IPS-15b (cell line): ENCODE measurements at regions not wholly inside any gene's neighbourhood (a gene's known extent, or its start where the extent isn't known, plus 50 kb on each side); places are given as distances from the start of the nearest gene placed in this dataset.

Experiments used
- H3K27me3 ChIP-seq: one replicate; pipeline ENCODE4 v1.6.1; 2013; ENCODE audit warnings: low read length; ENCODE audit not compliant: control insufficient read depth, insufficient read depth
- H3K36me3 ChIP-seq: one replicate; pipeline ENCODE4 v1.6.1; 2013; ENCODE audit warnings: low read length; ENCODE audit not compliant: control insufficient read depth, insufficient read depth
- H3K4me1 ChIP-seq: one replicate; pipeline ENCODE4 v1.6.1; 2013; ENCODE audit warnings: mild to moderate bottlenecking, low read length; ENCODE audit not compliant: control insufficient read depth, insufficient read depth
- H3K4me3 ChIP-seq: one replicate; pipeline ENCODE4 v1.5.1; 2013; ENCODE audit warnings: low read depth, low read length
- H3K9ac ChIP-seq: one replicate; pipeline ENCODE4 v1.6.1; 2013; ENCODE audit warnings: low read depth, mild to moderate bottlenecking, low read length
- H3K9me3 ChIP-seq: one replicate; pipeline ENCODE4 v1.6.1; 2013; ENCODE audit warnings: mild to moderate bottlenecking, low read length; ENCODE audit not compliant: control insufficient read depth, insufficient read depth

DNA sequence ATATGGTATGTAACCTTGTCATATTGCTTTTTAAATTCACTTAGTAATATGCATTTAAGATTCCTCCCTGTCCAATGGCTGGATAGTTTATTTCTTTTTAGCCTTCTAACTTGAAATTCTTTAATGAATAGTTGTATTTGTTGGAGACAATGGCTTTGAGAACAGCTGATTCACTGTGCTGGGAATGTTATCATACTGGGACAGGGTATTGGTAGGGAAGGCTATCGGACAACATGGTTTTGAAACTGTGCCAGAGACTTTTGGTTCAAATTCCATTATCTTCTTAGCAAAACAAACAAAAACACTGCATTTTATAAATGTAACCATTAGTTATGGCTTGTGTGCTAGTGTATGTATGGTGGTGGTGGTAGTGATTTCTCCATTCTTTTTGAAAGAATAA lies 517.1 kb upstream of the ANKRD30A start:
- H3K36me3 ChIP-seq, result no peaks in the 10 kb centered on the region
- H3K27me3 ChIP-seq, result no peaks in the 10 kb centered on the region
- no peaks in the 10 kb centered on the region for H3K9me3 ChIP-seq
- no peak overlapping the region for H3K9ac ChIP-seq
- peaks cover 2% of the 10 kb centered on the region for H3K4me1 ChIP-seq
- H3K4me3 ChIP-seq, result no peak overlapping the region

DNA sequence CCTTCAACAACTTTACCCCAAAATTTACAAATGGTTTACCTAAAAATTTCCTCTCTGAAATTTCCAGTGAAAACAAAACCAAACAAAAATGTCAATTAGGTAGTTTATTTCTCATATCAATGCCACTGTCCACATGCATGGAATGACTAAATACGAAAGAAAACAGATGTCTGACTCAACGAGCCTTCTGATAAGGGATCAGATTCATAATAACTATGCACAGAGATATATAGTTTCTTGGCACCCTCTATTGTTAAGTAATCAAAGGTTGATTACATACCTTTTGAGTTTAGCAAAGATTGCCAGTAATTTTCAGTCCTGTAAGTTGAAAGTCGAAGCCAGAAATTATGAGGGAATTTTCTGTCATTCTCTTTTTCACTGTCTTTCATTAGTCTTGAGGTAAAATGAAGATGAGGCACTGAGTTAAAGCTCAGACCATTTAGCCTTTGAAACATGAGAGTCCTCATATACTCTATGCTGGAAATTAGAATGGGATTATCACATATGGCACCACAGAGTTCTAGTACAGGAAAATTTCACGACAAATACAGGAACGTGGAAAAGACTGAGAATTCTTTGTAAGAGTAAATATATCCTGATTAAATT lies 519.1 kb upstream of the ANKRD30A start:
- Histone ChIP-seq H3K9ac (no peak overlapping the region), H3K27me3 (no peaks in the 10 kb centered on the region), H3K36me3 (no peaks in the 10 kb centered on the region), H3K4me1 (peaks cover 2% of the 10 kb centered on the region), H3K9me3 (no peaks in the 10 kb centered on the region), H3K4me3 (no peak overlapping the region)

DNA sequence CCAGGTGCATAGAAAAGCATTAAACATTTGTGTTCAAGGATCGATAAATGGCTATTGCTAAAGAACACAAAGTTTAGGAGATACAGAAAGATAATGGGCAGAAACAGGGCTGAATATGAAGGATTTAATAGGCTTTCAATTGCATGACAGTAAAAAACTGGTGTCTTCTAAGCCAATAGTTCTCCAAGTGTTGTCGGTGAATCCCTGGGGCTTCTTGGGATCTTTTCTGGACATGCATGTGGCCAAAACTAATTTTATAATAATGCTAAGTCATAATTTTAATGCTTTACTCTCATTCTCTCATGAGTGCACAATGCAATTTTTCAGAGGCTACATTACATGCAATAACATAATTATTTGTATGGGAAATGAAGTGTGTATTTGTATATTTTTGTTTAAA lies 521.1 kb upstream of the ANKRD30A start:
- Histone ChIP-seq H3K27me3 (no peaks in the 10 kb centered on the region), H3K9ac (no peak overlapping the region), H3K4me1 (no peaks in the 10 kb centered on the region), H3K36me3 (no peaks in the 10 kb centered on the region), H3K9me3 (no peaks in the 10 kb centered on the region), H3K4me3 (no peak overlapping the region)

DNA sequence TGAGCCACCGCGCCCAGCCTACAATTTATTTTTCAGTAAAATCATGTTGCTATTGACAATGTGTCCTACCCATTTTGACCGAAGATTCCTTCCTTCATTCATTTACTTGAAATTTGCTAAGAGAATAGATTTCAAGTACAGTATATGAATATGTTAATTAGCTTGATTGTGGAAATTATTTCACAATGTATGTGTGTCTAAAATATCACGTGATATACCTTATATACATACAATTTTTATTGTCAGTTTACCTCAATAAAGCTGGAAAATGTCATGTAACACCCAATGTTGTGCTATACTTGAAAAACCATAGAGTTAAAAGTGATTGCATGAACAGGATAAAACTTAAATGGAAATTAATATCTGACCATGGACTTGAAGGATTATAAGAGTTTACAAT lies 521.7 kb upstream of the ANKRD30A start:
- H3K4me3 ChIP-seq, result no peak overlapping the region
- H3K36me3 ChIP-seq, result no peaks in the 10 kb centered on the region
- H3K9me3 ChIP-seq, result no peaks in the 10 kb centered on the region
- no peaks in the 10 kb centered on the region for H3K4me1 ChIP-seq
- H3K9ac ChIP-seq, result no peak overlapping the region
- no peaks in the 10 kb centered on the region for H3K27me3 ChIP-seq

GRCh38 chr10:36602374-36602773 lies 523.0 kb upstream of the ANKRD30A start:
- Histone ChIP-seq H3K27me3 (no peaks in the 10 kb centered on the region), H3K4me1 (no peaks in the 10 kb centered on the region), H3K9me3 (no peaks in the 10 kb centered on the region), H3K9ac (no peak overlapping the region), H3K4me3 (no peak overlapping the region), H3K36me3 (no peaks in the 10 kb centered on the region)

GRCh38 chr10:36597756-36598320 lies 527.6 kb upstream of the ANKRD30A start:
- Histone ChIP-seq H3K9me3 (no peaks in the 10 kb centered on the region), H3K27me3 (no peaks in the 10 kb centered on the region), H3K36me3 (no peaks in the 10 kb centered on the region), H3K9ac (no peak overlapping the region), H3K4me1 (no peaks in the 10 kb centered on the region), H3K4me3 (no peak overlapping the region)

- H3K36me3 ChIP-seq, result no peaks in the 10 kb centered on the region
- H3K4me1 ChIP-seq, result no peaks in the 10 kb centered on the region
- H3K9me3 ChIP-seq, result no peaks in the 10 kb centered on the region
- no peaks in the 10 kb centered on the region for H3K27me3 ChIP-seq
- no peak overlapping the region for H3K9ac ChIP-seq
- no peak overlapping the region for H3K4me3 ChIP-seq
Measured at GRCh38 chr10:36592964-36593363, 532.4 kb upstream of the ANKRD30A start.

DNA sequence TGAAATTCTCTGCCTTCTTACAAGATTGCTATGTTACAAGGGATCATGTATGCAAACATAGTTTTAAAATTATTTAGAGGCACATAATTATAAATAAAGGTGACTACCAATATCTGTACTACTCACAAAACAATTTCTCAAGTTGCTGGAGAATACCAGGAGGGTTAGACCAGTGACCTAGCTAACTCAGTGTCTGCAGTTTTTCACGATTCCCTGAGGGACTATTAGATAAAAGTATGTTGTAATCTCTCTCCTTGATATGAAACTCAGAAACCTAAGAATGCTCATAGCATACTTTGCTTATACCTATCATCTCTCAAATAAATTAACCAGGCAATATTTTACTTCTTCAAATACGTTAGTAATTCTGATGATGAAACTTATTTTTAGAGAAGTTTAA lies 534.0 kb upstream of the ANKRD30A start:
- Histone ChIP-seq H3K4me1 (no peaks in the 10 kb centered on the region), H3K4me3 (no peak overlapping the region), H3K36me3 (no peaks in the 10 kb centered on the region), H3K27me3 (no peaks in the 10 kb centered on the region), H3K9ac (no peak overlapping the region), H3K9me3 (no peaks in the 10 kb centered on the region)

DNA sequence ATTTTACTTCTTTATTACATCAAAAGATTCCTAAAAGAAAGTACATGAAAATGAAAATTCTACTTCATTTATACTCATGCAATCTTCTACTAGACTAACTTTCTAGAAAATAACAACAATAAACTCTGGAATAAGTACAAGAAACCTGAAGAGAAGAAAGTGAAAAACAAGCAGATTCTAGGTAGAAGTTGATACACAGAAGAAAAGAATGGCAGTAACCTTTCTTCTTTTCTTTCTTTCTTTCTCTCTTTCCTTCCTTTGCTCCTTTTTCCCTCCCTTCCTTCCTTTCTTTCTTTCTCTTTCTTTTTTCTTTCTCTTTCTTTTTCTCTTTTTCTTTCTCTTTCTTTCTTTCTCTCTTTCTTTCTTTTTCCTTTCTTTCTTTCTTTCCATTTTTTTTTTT lies 541.7 kb upstream of the ANKRD30A start:
- no peak overlapping the region for H3K9ac ChIP-seq

GRCh38 chr10:36581237-36581636 lies 544.2 kb upstream of the ANKRD30A start:
- no peaks in the 10 kb centered on the region for H3K27me3 ChIP-seq
- H3K9ac ChIP-seq, result no peak overlapping the region
- H3K9me3 ChIP-seq, result no peaks in the 10 kb centered on the region
- no peak overlapping the region for H3K4me3 ChIP-seq
- no peaks in the 10 kb centered on the region for H3K36me3 ChIP-seq
- H3K4me1 ChIP-seq, result no peaks in the 10 kb centered on the region

More for the DNA sequence above, 541.7 kb upstream of the ANKRD30A start:
- H3K36me3 ChIP-seq, result no peaks in the 10 kb centered on the region
- H3K4me1 ChIP-seq, result no peaks in the 10 kb centered on the region
- no peak overlapping the region for H3K4me3 ChIP-seq
- no peaks in the 10 kb centered on the region for H3K27me3 ChIP-seq
- no peaks in the 10 kb centered on the region for H3K9me3 ChIP-seq

GRCh38 chr10:36578306-36578705 lies 547.1 kb upstream of the ANKRD30A start:
- no peaks in the 10 kb centered on the region for H3K36me3 ChIP-seq
- no peaks in the 10 kb centered on the region for H3K9me3 ChIP-seq
- no peaks in the 10 kb centered on the region for H3K27me3 ChIP-seq
- no peak overlapping the region for H3K4me3 ChIP-seq
- no peak overlapping the region for H3K9ac ChIP-seq
- no peaks in the 10 kb centered on the region for H3K4me1 ChIP-seq

DNA sequence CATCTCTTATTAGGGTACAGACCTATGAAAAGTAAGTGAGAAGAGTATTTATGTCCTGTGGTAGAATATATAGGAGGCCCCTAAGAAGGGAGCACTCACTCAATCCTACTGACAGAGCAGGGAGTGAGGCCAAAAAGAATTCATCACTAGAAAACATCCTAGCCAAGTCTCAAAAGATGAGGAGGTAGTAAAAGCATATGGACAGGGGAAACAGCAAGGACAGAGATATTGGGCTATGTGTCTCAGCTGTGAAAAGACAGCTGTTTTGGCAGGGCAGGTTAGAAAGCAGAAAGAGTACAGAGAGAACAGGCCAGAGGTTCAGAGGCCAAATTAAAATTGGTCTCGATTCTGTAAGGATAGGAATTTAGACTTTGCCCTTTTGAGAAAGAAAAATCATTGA lies 548.3 kb upstream of the ANKRD30A start:
- no peaks in the 10 kb centered on the region for H3K27me3 ChIP-seq
- H3K9me3 ChIP-seq, result no peaks in the 10 kb centered on the region
- H3K36me3 ChIP-seq, result no peaks in the 10 kb centered on the region
- no peaks in the 10 kb centered on the region for H3K4me1 ChIP-seq
- H3K9ac ChIP-seq, result no peak overlapping the region
- H3K4me3 ChIP-seq, result no peak overlapping the region
